LHCN-M2 (cell line): ENCODE measurements at regions not wholly inside any gene's neighbourhood (a gene's known extent, or its start where the extent isn't known, plus 50 kb on each side); places are given as distances from the start of the nearest gene placed in this dataset.

Source experiments
- DNase-seq: peaks from one replicate; pipeline ENCODE4 v3.0.0-alpha.2; 2012; ENCODE audit warnings: low read depth

- no peak for DNase-seq
Observed at GRCh38 chr22:42180349-42180842, 49.8 kb upstream of the CYP2D6 start.
